HEK293T (cell line): ENCODE measurements at regions not wholly inside any gene's neighbourhood (a gene's known extent, or its start where the extent isn't known, plus 50 kb on each side); places are given as distances from the start of the nearest gene placed in this dataset.

Experiments used
- CTCF ChIA-PET: fragments of 350-600 bp; formaldehyde crosslinking; extraction: SDS; loops from one replicate; lab custom pipeline; 2021; ENCODE audit warnings: antibody characterized with exemption, inconsistent platforms; lab: Yijun Ruan, JAX
- POLR2A ChIA-PET: fragments of 350-600 bp; formaldehyde crosslinking; extraction: SDS; loops from one replicate; lab custom pipeline; 2020; ENCODE audit warnings: antibody characterized with exemption, inconsistent platforms; lab: Yijun Ruan, JAX
- DNase-seq: peaks from one replicate; pipeline ENCODE4 v3.0.0; 2012; ENCODE audit warnings: mixed read lengths; ENCODE audit errors: extremely low spot score
- ARNT ChIP-seq: fragments of 450-650 bp; IDR thresholded peaks from 2 replicates; pipeline ENCODE4 v1.6.1; 2017; ENCODE audit warnings: mild to moderate bottlenecking
- BHLHE40 ChIP-seq: fragments of 450-650 bp; IDR thresholded peaks from 2 replicates; pipeline ENCODE4 v1.6.1; 2016; ENCODE audit warnings: mild to moderate bottlenecking, moderate library complexity, borderline replicate concordance
- CTBP1 ChIP-seq: fragments of 450-650 bp; IDR thresholded peaks from 2 replicates; pipeline ENCODE4 v1.6.1; 2016; ENCODE audit warnings: borderline replicate concordance
- ELF4 ChIP-seq: fragments of 450-650 bp; IDR thresholded peaks from 2 replicates; pipeline ENCODE4 v1.6.1; 2017; ENCODE audit warnings: antibody characterized with exemption
- FOXA1 ChIP-seq: fragments of 450-650 bp; IDR thresholded peaks from 2 replicates; pipeline ENCODE4 v1.6.1; 2016; ENCODE audit warnings: mild to moderate bottlenecking
- FOXK2 ChIP-seq: fragments of 450-650 bp; IDR thresholded peaks from 2 replicates; pipeline ENCODE4 v1.6.1; 2016; ENCODE audit warnings: mild to moderate bottlenecking
- FOXM1 ChIP-seq: fragments of 450-650 bp; IDR thresholded peaks from 2 replicates; pipeline ENCODE4 v1.6.1; 2017; ENCODE audit warnings: mild to moderate bottlenecking, borderline replicate concordance
- HDGF ChIP-seq: fragments of 450-650 bp; IDR thresholded peaks from 2 replicates; pipeline ENCODE4 v1.6.1; 2017; ENCODE audit warnings: antibody characterized with exemption, borderline replicate concordance
- L3MBTL2 ChIP-seq: fragments of 450-650 bp; conservative IDR thresholded peaks from 2 replicates; pipeline ENCODE4 v1.6.1; 2016; ENCODE audit warnings: mild to moderate bottlenecking
- LEF1 ChIP-seq: fragments of 450-650 bp; IDR thresholded peaks from 2 replicates; pipeline ENCODE4 v1.6.1; 2017; ENCODE audit warnings: mild to moderate bottlenecking, borderline replicate concordance
- NFRKB ChIP-seq: fragments of 450-650 bp; IDR thresholded peaks from 2 replicates; pipeline ENCODE4 v1.6.1; 2016; ENCODE audit warnings: mild to moderate bottlenecking, moderate library complexity
- SP1 ChIP-seq: fragments of 450-650 bp; IDR thresholded peaks from 2 replicates; pipeline ENCODE4 v1.6.1; 2017
- SUZ12 ChIP-seq: fragments of 450-650 bp; IDR thresholded peaks from 2 replicates; pipeline ENCODE4 v1.6.1; 2016; ENCODE audit warnings: mild to moderate bottlenecking
- TARDBP ChIP-seq: fragments of 450-650 bp; IDR thresholded peaks from 2 replicates; pipeline ENCODE4 v1.6.1; 2016
- ZNF384 ChIP-seq: fragments of 450-650 bp; IDR thresholded peaks from 2 replicates; pipeline ENCODE4 v1.6.1; 2016
- TF ChIP-seq, protein P1 (sequence below): fragments of 450-650 bp; IDR thresholded peaks from 2 replicates; pipeline ENCODE4 v1.6.1; 2016

GRCh38 chr4:18923496-18924161 lies 902.1 kb upstream of the LCORL start:
- DNase-seq, result no peak
- CTCF ChIA-PET, result no interaction called here
- POLR2A ChIA-PET, result no interaction called here
- TF ChIP-seq LEF1 (no peak), ZNF384 (no peak), FOXK2 (no peak), FOXM1 (no peak), SP1 (no peak), SUZ12 (no peak), HDGF (no peak), NFRKB (no peak), TARDBP (no peak)

GRCh38 chr4:18917689-18918088 lies 896.1 kb upstream of the LCORL start:
- TF ChIP-seq LEF1 (no peak), ZNF384 (no peak), ELF4 (no peak), HDGF (no peak), SUZ12 (no peak), L3MBTL2 (no peak), BHLHE40 (no peak), CTBP1 (no peak), FOXK2 (no peak), ARNT (no peak), SP1 (no peak), NFRKB (no peak), FOXM1 (no peak), FOXA1 (no peak)
- TF ChIP-seq, protein P1, sequence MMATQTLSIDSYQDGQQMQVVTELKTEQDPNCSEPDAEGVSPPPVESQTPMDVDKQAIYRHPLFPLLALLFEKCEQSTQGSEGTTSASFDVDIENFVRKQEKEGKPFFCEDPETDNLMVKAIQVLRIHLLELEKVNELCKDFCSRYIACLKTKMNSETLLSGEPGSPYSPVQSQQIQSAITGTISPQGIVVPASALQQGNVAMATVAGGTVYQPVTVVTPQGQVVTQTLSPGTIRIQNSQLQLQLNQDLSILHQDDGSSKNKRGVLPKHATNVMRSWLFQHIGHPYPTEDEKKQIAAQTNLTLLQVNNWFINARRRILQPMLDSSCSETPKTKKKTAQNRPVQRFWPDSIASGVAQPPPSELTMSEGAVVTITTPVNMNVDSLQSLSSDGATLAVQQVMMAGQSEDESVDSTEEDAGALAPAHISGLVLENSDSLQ, result no peak
- CTCF ChIA-PET, result no interaction called here
- DNase-seq, result no peak
- POLR2A ChIA-PET, result no interaction called here

GRCh38 chr4:18914182-18914581 lies 892.6 kb upstream of the LCORL start:
- ChIA-PET CTCF (no interaction called here), POLR2A (no interaction called here)
- DNase-seq, result no peak

GRCh38 chr4:18894928-18895327 lies 873.4 kb upstream of the LCORL start:
- DNase-seq, result no peak
- ChIA-PET POLR2A (no interaction called here), CTCF (no interaction called here)
- TF ChIP-seq ZNF384 (no peak), SP1 (no peak)

More at GRCh38 chr4:18914182-18914581, 892.6 kb upstream of the LCORL start:
- TF ChIP-seq TARDBP (no peak), LEF1 (no peak), NFRKB (no peak), CTBP1 (no peak), L3MBTL2 (no peak), ZNF384 (no peak), ELF4 (no peak), FOXM1 (no peak), FOXA1 (no peak), SP1 (no peak), SUZ12 (no peak), ARNT (no peak), BHLHE40 (no peak), FOXK2 (no peak), HDGF (no peak)
- TF ChIP-seq, protein P1, result no peak

DNA sequence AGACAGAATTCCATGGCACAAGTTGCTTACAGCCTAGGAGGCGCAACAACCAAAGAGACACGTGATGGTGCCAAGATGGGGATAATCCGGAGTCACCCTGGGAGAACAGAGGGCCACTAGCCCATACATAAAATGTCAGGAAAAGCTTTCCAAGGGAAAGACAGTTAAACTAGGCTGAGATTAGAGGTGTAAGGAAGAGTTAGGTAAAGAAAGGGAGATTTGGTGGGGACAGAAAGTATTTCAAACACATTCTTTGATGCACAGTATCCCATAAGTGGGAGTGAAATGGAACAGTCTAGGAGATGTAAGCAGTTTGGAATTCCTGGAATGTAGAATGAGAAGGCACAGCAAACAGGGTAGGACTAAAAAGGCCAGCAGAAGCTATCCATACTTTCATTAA lies 860.9 kb upstream of the LCORL start:
- CTCF ChIA-PET, result no interaction called here
- no peak for DNase-seq
- POLR2A ChIA-PET, result no interaction called here
- TF ChIP-seq FOXK2 (no peak), BHLHE40 (no peak), TARDBP (no peak), CTBP1 (no peak), LEF1 (no peak), ELF4 (no peak), HDGF (no peak), L3MBTL2 (no peak), ARNT (no peak), ZNF384 (no peak)
- TF ChIP-seq, protein P1, result no peak

GRCh38 chr4:18881556-18881955 lies 860.0 kb upstream of the LCORL start:
- ChIA-PET POLR2A (no interaction called here), CTCF (no interaction called here)
- TF ChIP-seq LEF1 (no peak), FOXM1 (no peak), HDGF (no peak), ZNF384 (no peak), ELF4 (no peak), FOXK2 (no peak), SUZ12 (no peak), SP1 (no peak), BHLHE40 (no peak), L3MBTL2 (no peak), NFRKB (no peak), ARNT (no peak), FOXA1 (no peak), CTBP1 (no peak), TARDBP (no peak)
- TF ChIP-seq, protein P1, result no peak
- no peak for DNase-seq
